Spleen (tissue), 7 donors: ENCODE measurements at regions not wholly inside any gene's neighbourhood (a gene's known extent, or its start where the extent isn't known, plus 50 kb on each side); places are given as distances from the start of the nearest gene placed in this dataset.

Experiments used
- CTCF ChIP-seq, 11 experiments: fragments of 200-600 bp in 7 of 11; fragments of 450-650 bp in 4 of 11; sonication (generic) in 4 of 11; IDR thresholded peaks in 8 of 11; conservative IDR thresholded peaks in 3 of 11; 1 replicate in 7 of 11; 2 replicates in 4 of 11; pipeline versions ENCODE4 v1.4.0 to v1.8.0; 2016 to 2021; ENCODE audit warnings: antibody characterized with exemption in 11 of 11, inconsistent platforms in 4 of 11, mild to moderate bottlenecking in 1 of 11
- POLR2A ChIP-seq, 3 donors: fragments of 450-650 bp; IDR thresholded peaks; one replicate each; pipeline ENCODE4 v1.5.1; 2017; ENCODE audit warnings: antibody characterized with exemption in 3 of 3, mild to moderate bottlenecking in 1 of 3
- donor health status: DM: no; HTN: no; CAD: no; lungs with moderate emphysema.
- donor health status: DM: no; HTN: no; CAD: no.
- donor health status: DM: no; HTN: no; CAD: no.

- TF ChIP-seq CTCF (IDR thresholded peaks at IDR 0.05 in 8 of 11, conservative IDR thresholded peaks at IDR 0.05 in 3 of 11) (no peak), POLR2A (IDR thresholded peaks at IDR 0.05) (no peak)
Observed at GRCh38 chr11:70527429-70528045, 129.2 kb downstream of the CTTN start.
